GM18867 (cell line): ENCODE measurements at regions not wholly inside any gene's neighbourhood (a gene's known extent, or its start where the extent isn't known, plus 50 kb on each side); places are given as distances from the start of the nearest gene placed in this dataset.

Source experiments
- ATAC-seq: cut with Tn5 transposase; IDR thresholded peaks from one replicate; pipeline ENCODE4 v1.9.1; 2021; ENCODE audit warnings: mild to moderate bottlenecking, moderate library complexity; ENCODE audit not compliant: unreplicated experiment

GRCh38 chr5:93279296-93279963 lies 301.6 kb downstream of the NR2F1-AS1 start:
- ATAC-seq, result no peak

GRCh38 chr5:93278896-93279295 lies 302.1 kb downstream of the NR2F1-AS1 start:
- no peak for ATAC-seq

- no peak for ATAC-seq
These were observed 304.0 kb downstream of the NR2F1-AS1 start for GRCh38 chr5:93277051-93277450.

GRCh38 chr5:93275376-93275775 lies 305.6 kb downstream of the NR2F1-AS1 start:
- ATAC-seq, result no peak

GRCh38 chr5:93274291-93274690 lies 306.7 kb downstream of the NR2F1-AS1 start:
- no peak for ATAC-seq

- no peak for ATAC-seq
These were observed 307.8 kb downstream of the NR2F1-AS1 start for GRCh38 chr5:93273176-93273575.

GRCh38 chr5:93272108-93272507 lies 308.9 kb downstream of the NR2F1-AS1 start:
- no peak for ATAC-seq

GRCh38 chr5:93267736-93268135 lies 313.3 kb downstream of the NR2F1-AS1 start:
- no peak for ATAC-seq

- ATAC-seq, result no peak
These were observed 313.7 kb downstream of the NR2F1-AS1 start for GRCh38 chr5:93267276-93267675.

GRCh38 chr5:93257616-93258015 lies 323.4 kb downstream of the NR2F1-AS1 start:
- ATAC-seq, result no peak

- ATAC-seq, result no peak
These were observed 325.2 kb downstream of the NR2F1-AS1 start for GRCh38 chr5:93255796-93256195.

GRCh38 chr5:93252165-93252564 lies 328.9 kb downstream of the NR2F1-AS1 start:
- ATAC-seq, result no peak

- no peak for ATAC-seq
These were observed 329.7 kb downstream of the NR2F1-AS1 start for GRCh38 chr5:93251347-93251746.

GRCh38 chr5:93250424-93250823 lies 330.6 kb downstream of the NR2F1-AS1 start:
- no peak for ATAC-seq

- no peak for ATAC-seq
These were observed 331.2 kb downstream of the NR2F1-AS1 start for GRCh38 chr5:93249651-93250289.

- ATAC-seq, result no peak
These were observed 333.9 kb downstream of the NR2F1-AS1 start for GRCh38 chr5:93247105-93247504.

- no peak for ATAC-seq
These were observed 334.7 kb downstream of the NR2F1-AS1 start for GRCh38 chr5:93246090-93246855.

- ATAC-seq, result no peak
These were observed 335.8 kb downstream of the NR2F1-AS1 start for GRCh38 chr5:93245226-93245625.

- ATAC-seq, result no peak
These were observed 337.5 kb downstream of the NR2F1-AS1 start for GRCh38 chr5:93243481-93243880.

GRCh38 chr5:93240228-93240834 lies 340.7 kb downstream of the NR2F1-AS1 start:
- ATAC-seq, result peak; percentile 70

GRCh38 chr5:93236807-93237421 lies 344.1 kb downstream of the NR2F1-AS1 start:
- ATAC-seq, result no peak
